GM18511 (cell line): ENCODE measurements at regions not wholly inside any gene's neighbourhood (a gene's known extent, or its start where the extent isn't known, plus 50 kb on each side); places are given as distances from the start of the nearest gene placed in this dataset.

Experiments
- ATAC-seq: cut with Tn5 transposase; IDR thresholded peaks from one replicate; pipeline ENCODE4 v1.9.1; 2021; ENCODE audit warnings: mild to moderate bottlenecking, moderate library complexity; ENCODE audit not compliant: unreplicated experiment

DNA sequence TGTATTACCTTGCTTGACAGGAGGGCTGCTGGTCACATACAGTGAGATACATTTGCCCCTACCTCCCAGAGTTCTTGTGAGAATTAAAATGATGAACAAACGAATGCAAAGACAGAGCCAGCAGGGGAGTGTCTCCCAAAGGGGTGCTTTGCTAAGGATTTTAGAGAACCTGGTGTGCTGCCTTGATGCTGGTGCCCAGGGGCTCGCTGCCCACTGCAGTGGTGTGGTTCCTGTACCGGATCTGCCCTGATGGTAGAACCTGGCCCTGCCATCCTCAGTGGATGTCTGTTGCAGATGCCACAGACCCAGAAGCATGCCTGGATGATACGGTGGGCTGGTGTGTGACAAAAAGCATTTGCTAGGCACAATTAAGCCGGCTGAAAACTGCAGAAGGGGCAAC lies 414.8 kb upstream of the HS6ST1 start:
- ATAC-seq, result no peak

DNA sequence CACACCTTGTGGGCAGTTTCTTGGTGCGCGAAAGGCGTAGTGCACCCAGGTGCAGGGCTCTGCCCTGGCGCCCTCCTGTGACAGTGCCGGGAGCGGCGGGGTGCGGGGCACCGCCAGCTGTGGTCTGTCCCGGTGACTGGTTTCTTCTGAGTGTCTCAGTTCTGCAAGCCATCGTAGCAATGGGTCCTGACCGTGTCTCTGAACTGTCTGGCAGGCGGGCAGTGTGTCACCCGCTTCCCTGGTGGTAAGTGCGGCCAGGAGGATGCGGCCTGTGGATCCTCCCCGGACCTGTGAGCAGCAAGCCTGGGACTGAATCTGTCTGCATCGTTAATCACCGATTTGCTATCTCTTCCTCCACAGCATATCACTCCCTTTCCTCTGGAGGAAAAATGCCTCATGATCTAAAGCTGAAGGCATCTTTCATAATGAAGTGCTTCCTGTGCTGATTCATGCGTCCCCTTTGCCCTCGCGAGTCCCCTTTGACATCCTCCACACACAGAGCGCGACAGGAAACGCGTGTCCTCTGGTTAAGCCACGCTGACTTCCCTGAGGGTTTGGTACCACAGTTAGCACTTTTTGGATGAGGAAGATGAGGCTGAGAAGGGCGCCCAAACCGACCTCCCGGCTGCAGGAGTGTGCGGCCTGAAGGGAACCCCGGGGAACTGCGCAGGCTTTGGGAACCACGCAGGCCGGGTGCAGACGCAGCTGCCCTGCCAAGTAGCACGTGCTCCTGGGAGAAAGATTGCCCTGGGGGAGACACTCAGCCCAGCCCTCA lies 416.0 kb upstream of the HS6ST1 start:
- peak; percentile 53 for ATAC-seq

DNA sequence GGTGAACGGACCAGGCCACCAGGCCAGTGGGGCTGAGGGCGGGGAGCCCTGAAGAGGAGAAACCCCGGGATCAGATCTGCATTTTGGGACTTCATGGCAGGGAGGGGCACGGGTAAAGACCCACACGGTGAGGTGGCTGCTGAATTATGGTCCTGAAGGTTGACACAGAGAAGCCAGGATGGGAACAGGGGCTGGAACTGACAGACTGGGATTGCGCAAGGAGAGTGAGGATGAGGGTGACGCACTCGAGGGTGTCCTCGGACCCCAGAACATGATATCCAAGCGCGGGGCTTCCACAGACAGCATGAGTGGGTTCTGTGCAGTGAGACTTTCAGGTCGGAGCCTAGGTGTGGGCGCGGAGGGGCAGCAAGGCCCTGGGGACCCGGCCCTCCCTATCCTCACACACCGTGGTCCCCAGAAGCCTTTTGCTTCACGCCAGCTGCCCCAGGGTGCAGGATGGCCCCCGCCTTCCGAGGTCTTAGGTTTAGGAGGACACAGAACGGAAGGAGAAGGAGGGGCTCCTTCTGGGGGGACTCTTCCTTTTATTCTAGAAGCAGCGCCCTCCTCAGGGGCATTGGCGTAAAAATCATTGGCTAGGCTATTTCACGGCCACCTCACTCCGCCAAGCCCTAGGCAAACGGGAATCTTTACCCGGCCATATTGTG lies 416.8 kb upstream of the HS6ST1 start:
- no peak for ATAC-seq

DNA sequence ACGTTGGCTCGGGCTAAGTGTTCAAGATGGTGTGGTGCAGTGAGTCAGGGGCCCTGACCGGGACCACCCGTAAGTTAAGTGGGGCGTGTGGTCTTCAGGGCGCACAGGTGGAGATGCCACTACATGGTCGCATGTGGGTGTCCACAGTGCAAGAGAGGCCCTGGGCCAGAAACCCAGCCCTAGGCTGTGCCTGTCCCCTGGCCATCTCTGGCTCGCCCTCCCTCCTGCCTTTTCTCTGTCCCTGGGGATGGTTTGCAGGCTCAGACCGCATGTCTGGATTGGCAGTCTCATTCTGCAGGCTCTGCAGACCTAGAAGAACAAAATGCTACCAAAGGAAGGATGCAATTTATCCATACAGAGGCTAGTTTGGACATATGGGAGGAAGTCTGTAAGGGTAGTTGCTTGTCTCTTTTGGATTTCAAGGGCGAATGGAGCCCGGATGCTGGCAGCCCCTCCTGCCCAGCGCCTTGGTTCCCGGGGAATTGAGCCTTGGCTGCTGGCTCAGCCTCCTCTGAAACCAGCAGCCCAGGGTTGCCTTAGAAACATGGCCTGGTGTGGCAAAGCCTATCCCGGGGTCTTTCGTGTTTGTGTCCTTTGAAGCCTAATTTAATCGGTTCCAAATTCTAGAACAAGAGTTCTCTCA lies 417.5 kb upstream of the HS6ST1 start:
- ATAC-seq, result no peak

DNA sequence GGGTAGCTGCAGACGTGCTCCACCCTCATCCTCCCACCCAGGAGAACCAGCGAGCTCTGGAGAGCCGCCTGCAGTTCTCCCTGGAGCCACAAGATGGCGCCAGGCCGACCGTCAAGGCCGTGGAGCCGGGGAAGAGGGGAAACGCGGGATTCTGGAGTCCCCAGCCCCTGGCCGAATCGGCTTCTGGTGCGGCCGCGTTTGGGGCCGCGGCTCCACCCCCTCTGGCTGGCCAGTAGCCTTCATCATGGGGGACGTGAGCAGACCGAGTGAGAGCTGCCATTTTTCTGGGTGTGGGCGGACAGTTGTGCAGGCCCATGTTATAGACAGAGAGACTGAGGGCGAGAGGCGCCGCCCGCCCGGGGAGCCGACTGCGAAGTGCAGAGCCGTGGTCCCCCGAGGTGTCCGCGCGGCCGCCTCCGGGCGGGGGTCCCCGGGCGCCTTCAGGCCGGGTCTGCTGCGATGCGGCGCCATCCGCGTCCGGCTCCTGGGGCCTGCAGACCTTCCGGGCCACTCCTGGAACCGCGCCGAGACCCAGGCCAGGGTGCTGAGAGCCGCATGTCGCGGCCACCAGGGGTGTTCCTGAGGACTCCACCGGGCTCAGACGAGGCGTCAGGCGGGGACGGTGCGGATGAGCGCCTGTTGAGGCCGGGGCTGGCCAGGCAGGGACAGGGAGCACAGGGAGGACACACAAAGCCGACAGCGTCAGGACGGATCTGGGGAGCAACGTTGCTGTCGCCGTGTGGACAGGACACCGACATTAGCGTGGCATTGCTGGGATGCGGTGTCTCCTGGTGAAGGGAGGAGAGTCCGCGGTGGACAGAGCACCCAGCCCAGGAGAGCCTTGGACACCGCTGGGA lies 418.2 kb upstream of the HS6ST1 start:
- ATAC-seq, result peak; percentile 47

DNA sequence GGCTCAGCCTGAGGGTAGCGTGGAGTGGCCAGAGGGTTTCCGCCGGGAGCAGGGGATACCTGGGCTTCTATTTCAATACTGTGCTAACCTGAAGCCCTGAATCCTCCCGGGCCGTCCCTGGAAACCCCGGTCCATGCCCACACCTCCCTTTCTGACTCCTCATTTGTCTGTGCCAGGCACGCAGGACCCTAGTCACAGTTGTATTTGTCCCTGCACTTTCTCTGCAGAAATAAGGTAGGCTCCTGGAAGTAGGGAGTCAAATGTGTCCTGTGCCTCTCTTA lies 418.8 kb upstream of the HS6ST1 start:
- ATAC-seq, result no peak

DNA sequence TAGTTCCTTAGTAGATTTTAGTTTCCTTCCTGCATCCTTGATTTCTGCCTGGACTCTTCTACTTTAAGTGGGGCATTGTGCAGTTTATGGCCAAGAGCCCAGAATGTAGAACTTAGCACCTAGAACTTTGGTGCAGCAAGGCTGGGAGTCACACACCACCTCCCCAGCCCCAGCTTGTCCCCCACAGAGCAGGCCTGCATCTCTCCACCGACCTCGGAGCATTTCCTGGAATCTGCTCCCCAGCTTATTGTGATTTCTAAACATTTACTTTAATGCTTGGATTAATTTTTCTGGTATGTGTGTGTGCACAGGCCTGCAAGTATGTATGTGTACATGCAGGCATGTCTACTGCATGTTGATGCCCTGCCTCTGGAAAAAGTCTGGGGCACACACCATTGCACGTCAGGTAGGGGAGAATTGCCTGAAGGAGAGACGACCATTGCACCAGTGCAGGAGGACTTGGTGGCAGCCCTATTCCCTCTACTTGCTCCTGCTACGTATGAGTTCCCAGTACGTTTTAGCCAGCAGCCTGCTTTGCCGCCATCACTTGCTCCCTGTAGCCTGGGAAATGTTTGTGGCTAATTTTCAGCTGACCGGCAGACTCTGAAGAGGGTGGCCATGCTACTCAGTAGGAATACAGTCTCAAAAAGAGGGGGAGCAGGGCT lies 419.9 kb upstream of the HS6ST1 start:
- ATAC-seq, result no peak

DNA sequence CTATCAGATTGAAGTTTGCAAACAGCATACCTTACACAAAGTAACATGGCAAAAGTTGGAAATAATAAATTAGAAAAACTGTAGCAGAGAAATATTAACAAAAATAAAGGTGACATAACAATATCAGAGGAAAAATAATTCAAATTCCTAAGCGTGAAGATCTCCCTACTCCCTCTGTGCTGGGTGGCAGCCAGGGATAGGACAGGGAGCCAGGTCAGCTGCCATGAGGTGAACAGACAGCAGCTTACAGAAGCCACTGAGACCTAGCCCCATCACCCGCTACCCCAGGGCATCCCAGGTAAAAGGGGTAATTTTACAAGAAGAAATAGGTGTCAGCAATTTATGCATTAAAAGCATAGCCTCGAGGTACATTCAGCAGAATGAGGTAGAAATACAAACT lies 423.8 kb upstream of the HS6ST1 start:
- no peak for ATAC-seq

DNA sequence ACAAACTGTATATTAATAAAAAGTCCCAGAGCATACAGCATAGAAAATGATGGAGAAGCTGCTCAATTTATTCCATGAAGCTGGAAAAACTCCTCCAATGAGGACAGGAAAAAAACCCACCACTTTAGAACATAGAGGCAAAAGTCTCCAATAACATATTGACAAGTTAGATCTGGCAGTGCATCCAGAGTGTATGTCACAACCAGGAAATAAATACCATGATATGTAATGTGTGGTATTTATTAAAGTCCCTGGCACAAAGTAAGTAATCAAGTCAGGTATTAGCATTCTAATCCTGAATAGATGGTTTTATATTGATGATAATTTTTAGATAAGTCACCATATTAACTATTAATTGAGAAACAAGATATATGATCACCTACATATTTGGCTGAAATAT lies 427.3 kb upstream of the HS6ST1 start:
- ATAC-seq, result no peak

DNA sequence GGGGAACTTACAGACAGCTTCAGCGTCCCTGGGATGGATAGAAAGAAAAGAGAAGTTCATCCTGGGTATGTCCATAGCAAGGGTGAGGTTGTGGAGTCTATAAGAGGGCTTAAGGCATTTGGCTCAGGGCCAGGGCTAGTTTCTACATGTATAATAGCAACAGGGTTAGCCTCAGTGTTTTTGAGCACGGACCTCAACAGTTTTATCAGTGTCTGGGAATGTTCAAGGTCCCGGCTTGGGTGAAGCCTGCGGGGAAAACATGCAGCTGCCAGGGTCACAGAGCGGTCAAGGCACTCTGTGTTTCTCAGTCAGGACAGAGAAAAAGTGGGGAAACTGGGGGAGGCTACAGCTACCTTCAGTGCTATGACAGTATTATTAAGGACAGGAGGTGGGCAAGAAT lies 427.7 kb upstream of the HS6ST1 start:
- no peak for ATAC-seq

DNA sequence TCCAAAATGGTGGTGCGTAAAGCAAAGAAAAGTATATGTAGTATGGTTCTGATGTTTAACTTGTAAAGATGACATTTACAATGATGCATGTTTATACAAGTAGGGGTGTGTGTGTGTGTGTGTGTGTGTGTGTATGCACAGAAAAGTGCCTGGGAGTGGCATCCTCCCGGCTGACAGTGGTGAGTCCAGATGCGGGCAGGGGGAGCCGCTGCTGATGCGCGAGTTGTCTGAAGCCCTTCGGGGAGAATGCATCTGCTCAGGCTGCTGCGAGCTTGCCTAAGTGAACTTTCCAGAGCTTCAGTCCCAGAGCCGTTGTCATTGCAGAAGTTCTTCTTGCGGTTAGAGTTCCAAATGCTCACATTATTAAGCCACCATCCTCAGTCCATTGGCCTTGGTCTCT lies 429.7 kb upstream of the HS6ST1 start:
- ATAC-seq, result no peak

DNA sequence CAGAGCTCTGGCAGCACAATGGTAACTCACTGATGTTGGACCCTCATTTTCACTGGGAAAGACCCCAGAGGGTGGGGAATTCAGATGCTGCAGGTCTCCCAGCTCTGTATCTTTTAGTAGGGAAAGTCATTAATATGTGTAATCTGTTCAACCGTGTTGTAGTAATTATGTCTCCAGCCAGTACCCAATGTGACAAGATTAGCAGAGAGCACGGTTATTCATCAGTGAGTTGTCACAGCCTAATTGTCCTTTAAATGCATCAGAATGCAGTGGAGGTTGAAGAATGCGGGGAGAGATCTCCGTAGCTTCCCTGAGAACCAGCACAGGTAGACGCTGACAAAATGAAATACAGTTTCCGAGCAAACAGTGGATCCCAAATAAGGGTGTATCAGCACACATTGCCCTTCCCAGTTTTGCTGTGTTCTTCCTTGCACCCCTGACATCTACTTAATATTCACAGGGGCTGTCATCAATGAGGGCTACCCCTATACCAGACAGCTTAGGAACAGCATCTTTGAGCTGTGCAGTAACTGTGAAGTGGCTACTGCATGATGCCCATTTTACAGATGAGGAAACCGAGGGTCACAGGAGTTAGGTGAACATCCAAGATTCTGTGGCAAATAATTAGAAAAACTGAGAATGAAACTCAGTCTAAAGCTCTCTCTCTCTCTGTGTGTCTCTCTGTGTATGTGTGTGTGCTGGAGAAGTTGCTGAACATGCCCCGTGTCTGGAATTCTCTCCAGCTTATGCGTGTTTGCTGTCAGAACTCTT lies 430.4 kb upstream of the HS6ST1 start:
- no peak for ATAC-seq

DNA sequence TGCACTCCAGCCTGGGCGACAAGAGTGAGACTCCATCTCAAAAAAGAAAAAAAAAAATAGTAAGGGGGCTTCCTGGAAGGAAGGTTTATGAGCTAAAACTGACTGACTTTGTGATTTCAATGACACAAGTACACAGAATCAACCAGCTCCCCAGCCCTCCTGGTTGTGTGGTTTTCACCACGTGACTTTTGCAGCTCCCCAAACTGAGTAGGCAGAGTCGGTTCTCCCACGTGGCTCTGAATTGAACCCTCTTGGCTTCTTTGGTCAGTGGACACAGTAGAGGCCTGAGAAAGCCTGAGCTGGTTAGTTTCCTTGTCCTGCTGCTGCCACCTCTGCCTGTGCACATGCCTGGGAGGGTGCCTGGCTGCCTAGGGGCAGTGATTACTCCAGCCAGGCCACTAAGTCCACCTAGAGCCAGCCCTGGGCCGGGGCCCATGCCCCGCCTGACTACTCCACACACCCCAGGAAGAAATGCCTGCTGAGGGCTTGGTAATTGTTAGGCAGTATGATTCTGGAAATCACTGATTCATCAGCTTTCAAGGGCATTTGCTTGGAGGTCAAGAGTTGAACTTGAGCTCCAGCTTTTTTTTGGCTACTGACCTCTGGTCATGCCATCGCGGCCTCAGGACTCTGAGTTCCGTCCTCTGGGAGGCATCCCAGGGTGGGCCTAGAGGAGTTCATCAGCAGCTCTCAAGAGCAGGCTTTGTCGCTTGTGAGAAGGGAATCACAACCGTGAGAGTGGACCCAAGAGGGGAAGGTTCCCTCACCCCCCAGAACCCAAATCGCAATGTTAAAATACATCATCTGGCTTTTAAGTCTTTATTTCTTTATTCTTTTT lies 431.9 kb upstream of the HS6ST1 start:
- no peak for ATAC-seq

DNA sequence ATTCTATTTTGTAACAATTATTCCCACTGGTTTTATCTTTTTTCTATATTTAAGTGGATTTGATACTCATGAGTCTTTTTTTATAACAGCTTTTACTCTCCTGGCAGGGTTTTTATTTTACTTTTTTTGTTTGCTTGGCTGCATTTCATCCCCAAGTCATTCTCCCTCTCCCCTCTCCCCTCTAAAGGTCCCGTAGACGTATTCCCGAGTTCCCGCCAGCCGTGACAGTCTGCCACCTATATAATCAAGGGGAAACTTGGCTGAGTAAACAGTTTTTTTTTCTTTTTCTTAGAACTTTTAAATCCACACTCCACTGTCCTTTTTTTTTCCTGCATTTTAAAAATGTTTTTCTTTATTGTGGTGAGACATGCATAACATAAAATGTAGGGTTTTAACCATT lies 433.1 kb upstream of the HS6ST1 start:
- ATAC-seq, result no peak

DNA sequence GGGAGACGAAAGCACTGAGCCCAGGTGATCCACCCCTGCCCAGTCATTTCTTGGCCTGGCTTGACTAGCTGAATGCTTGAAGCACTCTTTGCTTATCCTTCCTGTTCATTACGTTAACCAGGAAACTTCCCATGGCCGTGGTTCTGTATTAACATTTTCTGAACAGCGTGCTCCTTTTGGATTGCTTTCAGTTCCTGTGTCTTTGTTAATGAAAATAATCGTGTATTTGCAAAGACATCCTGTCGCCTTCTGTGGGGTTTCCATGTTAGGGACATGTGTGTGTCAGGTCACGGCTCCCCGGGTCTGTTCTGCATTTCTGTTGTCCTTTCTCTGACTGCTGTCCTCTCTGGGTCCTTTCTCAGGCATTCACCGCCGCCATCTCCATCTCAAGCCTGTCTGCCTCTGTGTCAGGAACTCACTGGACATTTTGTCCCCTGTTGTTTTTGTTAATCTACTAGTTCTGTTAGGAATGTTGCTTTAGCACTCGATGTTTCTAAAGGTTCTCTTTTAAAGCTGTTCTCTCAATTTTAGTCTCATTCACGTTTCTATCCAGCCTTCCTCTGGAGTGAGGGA lies 434.1 kb upstream of the HS6ST1 start:
- ATAC-seq, result no peak

DNA sequence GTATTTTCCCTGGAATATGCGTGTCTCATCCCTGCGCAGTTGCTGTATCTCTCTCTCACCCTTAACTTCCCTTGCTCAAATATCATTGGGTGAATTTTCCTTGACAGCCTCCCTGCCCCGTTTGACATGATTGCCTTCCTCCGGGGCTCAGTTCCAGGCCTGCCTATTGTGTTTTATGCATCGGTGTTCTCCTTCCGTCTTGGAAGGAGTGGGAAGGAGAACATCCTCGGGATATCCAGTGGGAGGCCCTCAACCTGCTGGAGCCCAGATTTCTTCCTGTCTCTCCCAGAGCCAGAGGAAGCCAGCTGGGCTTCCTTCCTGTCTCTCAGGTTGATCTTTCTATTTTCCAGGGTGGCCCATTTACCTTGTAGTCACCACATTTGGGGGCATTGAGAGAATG lies 434.7 kb upstream of the HS6ST1 start:
- no peak for ATAC-seq

DNA sequence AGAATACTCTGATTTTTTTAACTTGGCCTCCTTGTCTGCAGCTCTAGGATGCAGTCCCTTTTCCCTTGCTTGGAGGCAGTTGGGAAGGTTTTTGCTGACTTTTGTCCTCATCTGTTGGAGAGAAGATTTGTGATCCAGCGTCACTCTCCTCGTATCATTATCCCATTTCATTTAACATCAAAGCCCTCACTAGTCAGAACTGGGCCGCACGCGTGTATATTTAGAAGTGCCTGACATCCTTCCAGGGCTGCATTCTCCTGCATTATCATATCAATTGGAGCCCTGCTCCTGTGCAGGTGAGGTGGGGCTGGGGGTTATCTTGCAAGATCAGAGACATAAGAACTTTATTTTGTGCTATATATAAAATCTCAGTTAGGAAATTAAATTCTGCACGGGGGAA lies 435.1 kb upstream of the HS6ST1 start:
- ATAC-seq, result peak; percentile 1

DNA sequence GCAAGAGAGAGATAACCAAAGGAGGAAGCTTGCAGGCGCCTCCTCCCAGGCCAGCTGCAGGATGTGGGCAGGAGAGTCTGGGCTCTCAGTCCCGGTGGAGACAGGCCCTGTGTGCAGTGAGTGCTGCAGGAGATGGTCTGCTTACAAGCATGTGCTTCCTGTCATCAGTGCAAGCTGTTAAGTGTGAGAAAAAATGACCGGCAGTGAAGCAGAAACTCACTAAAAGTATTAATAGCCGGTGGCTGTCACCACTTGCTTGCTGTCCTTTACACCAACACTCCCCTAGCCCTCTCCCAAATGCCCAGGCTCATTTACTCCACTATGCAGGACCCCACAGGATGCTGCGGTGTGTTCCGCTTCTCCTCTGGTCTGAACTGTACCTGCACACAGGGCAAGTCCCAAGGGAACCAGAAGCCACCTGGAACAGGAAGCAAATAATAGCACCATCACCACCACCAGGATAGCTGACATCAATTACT lies 435.6 kb upstream of the HS6ST1 start:
- ATAC-seq, result peak; percentile 93
